ENCODE measurements at regions not wholly inside any gene's neighbourhood (a gene's known extent, or its start where the extent isn't known, plus 50 kb on each side); places are given as distances from the start of the nearest gene placed in this dataset.

- H3K4me3 Mint-ChIP-seq (ENCODE audit: low read depth, unreplicated experiment): no peak overlapping the region
- DNase-seq: no peak
These were observed 97.7 kb upstream of the HCN1 start for GRCh38 chr5:45793638-45794532.

GRCh38 chr5:45779874-45780671 is 83.9 kb upstream of the HCN1 start:
- TF ChIP-seq CTCF (IDR thresholded peaks at IDR 0.05; ENCODE audit: unreplicated experiment): no peak
- no peak overlapping the region for H3K27ac Mint-ChIP-seq (ENCODE audit: unreplicated experiment)
- no peaks in the 10 kb centered on the region for H3K4me1 Mint-ChIP-seq (ENCODE audit: low read depth, unreplicated experiment)
- no peak for DNase-seq
- no peaks in the 10 kb centered on the region for H3K36me3 Mint-ChIP-seq (ENCODE audit: insufficient read depth, unreplicated experiment)
- intact Hi-C loops (cut with micrococcal nuclease; ENCODE audit: unreplicated experiment): no loop called here
- no TSS peak for BruUV-seq (replicated peaks)
- H3K4me3 Mint-ChIP-seq (ENCODE audit: low read depth, unreplicated experiment): no peak overlapping the region
- CTCF ChIA-PET: no interaction called here
- H3K27me3 Mint-ChIP-seq (ENCODE audit: unreplicated experiment): no peaks in the 10 kb centered on the region
- H3K9me3 Mint-ChIP-seq (ENCODE audit: low read depth, unreplicated experiment): peaks cover 11% of the 10 kb centered on the region

More at GRCh38 chr5:45793638-45794532, 97.7 kb upstream of the HCN1 start:
- no peak overlapping the region for H3K27ac Mint-ChIP-seq (ENCODE audit: unreplicated experiment)
- BruUV-seq (replicated peaks): no TSS peak
- no peak for TF ChIP-seq CTCF (IDR thresholded peaks at IDR 0.05; ENCODE audit: unreplicated experiment)
- H3K27me3 Mint-ChIP-seq (ENCODE audit: unreplicated experiment): no peaks in the 10 kb centered on the region
- H3K36me3 Mint-ChIP-seq (ENCODE audit: insufficient read depth, unreplicated experiment): no peaks in the 10 kb centered on the region
- H3K4me1 Mint-ChIP-seq (ENCODE audit: low read depth, unreplicated experiment): no peaks in the 10 kb centered on the region
- CTCF ChIA-PET: no interaction called here
- peaks cover 6% of the 10 kb centered on the region for H3K9me3 Mint-ChIP-seq (ENCODE audit: low read depth, unreplicated experiment)
- intact Hi-C loops (cut with micrococcal nuclease; ENCODE audit: unreplicated experiment): no loop called here

- H3K27me3 Mint-ChIP-seq (ENCODE audit: unreplicated experiment): no peaks in the 10 kb centered on the region
- H3K36me3 Mint-ChIP-seq (ENCODE audit: insufficient read depth, unreplicated experiment): no peaks in the 10 kb centered on the region
- no peak overlapping the region for H3K27ac Mint-ChIP-seq (ENCODE audit: unreplicated experiment)
- no peaks in the 10 kb centered on the region for H3K4me1 Mint-ChIP-seq (ENCODE audit: low read depth, unreplicated experiment)
- intact Hi-C loops (cut with micrococcal nuclease; ENCODE audit: unreplicated experiment): loop anchor here (2.0 kb wide), 1 partner anchor 736 kb away; no protein-coding TSS in a partner anchor
- no TSS peak for BruUV-seq (replicated peaks)
- no peak overlapping the region for H3K4me3 Mint-ChIP-seq (ENCODE audit: low read depth, unreplicated experiment)
- TF ChIP-seq CTCF (IDR thresholded peaks at IDR 0.05; ENCODE audit: unreplicated experiment): no peak
- DNase-seq: no peak
- H3K9me3 Mint-ChIP-seq (ENCODE audit: low read depth, unreplicated experiment): peaks cover 6% of the 10 kb centered on the region
- CTCF ChIA-PET: interaction anchor here (1.5 kb wide), 1 partner anchor 911 kb away, joined by 5 read pairs; no protein-coding TSS in a partner anchor
These were observed 78.3 kb upstream of the HCN1 start for GRCh38 chr5:45774528-45774927.

GRCh38 chr5:45772402-45772801 is 76.2 kb upstream of the HCN1 start:
- peaks cover 4% of the 10 kb centered on the region for H3K9me3 Mint-ChIP-seq (ENCODE audit: low read depth, unreplicated experiment)
- intact Hi-C loops (cut with micrococcal nuclease; ENCODE audit: unreplicated experiment): no loop called here
- H3K4me3 Mint-ChIP-seq (ENCODE audit: low read depth, unreplicated experiment): no peak overlapping the region
- no peak for DNase-seq
- H3K36me3 Mint-ChIP-seq (ENCODE audit: insufficient read depth, unreplicated experiment): no peaks in the 10 kb centered on the region
- TF ChIP-seq CTCF (IDR thresholded peaks at IDR 0.05; ENCODE audit: unreplicated experiment): no peak
- CTCF ChIA-PET: no interaction called here
- H3K27ac Mint-ChIP-seq (ENCODE audit: unreplicated experiment): no peak overlapping the region
- no TSS peak for BruUV-seq (replicated peaks)
- H3K4me1 Mint-ChIP-seq (ENCODE audit: low read depth, unreplicated experiment): no peaks in the 10 kb centered on the region
- H3K27me3 Mint-ChIP-seq (ENCODE audit: unreplicated experiment): no peaks in the 10 kb centered on the region
